Central memory CD8-positive, alpha-beta T cell (primary cell): ENCODE measurements at regions not wholly inside any gene's neighbourhood (a gene's known extent, or its start where the extent isn't known, plus 50 kb on each side); places are given as distances from the start of the nearest gene placed in this dataset.

Experiments used
- ATAC-seq: fragments of 150-1000 bp; cut with Tn5 transposase; replicated peaks from 2 replicates; pipeline ENCODE4 v1.10.0; 2022; ENCODE audit warnings: mild to moderate bottlenecking, moderate FRiP score, moderate number of reproducible peaks; ENCODE audit not compliant: poor library complexity, severe bottlenecking; ENCODE audit errors: extremely low read depth
- DNase-seq, 2 donors: peaks; one replicate each; pipeline ENCODE4 v3.0.0; 2021; ENCODE audit warnings: low spot score in 2 of 2
- H3K27ac Mint-ChIP-seq: one replicate; pipeline ENCODE4 v1.8.0; 2022; ENCODE audit warnings: low read depth, mild to moderate bottlenecking, moderate library complexity, mixed read lengths
- H3K27me3 Mint-ChIP-seq: one replicate; pipeline ENCODE4 v1.8.0; 2022; ENCODE audit warnings: mixed read lengths
- H3K36me3 Mint-ChIP-seq: one replicate; pipeline ENCODE4 v1.8.0; 2022; ENCODE audit warnings: mild to moderate bottlenecking, moderate library complexity, mixed read lengths; ENCODE audit not compliant: insufficient read depth
- H3K4me1 Mint-ChIP-seq: one replicate; pipeline ENCODE4 v1.8.0; 2022; ENCODE audit warnings: mixed read lengths
- H3K4me3 Mint-ChIP-seq: one replicate; pipeline ENCODE4 v1.8.0; 2022; ENCODE audit warnings: mild to moderate bottlenecking, moderate library complexity, mixed read lengths
- H3K9me3 Mint-ChIP-seq: one replicate; pipeline ENCODE4 v1.8.0; 2022; ENCODE audit warnings: mixed read lengths

GRCh38 chr14:53655080-53655785, 301.4 kb downstream of the BMP4 start:
- no peaks in the 10 kb centered on the region for H3K4me1 Mint-ChIP-seq
- no peaks in the 10 kb centered on the region for H3K27me3 Mint-ChIP-seq
- H3K36me3 Mint-ChIP-seq, result no peaks in the 10 kb centered on the region
- DNase-seq, result no peak
- peaks cover 23% of the 10 kb centered on the region for H3K9me3 Mint-ChIP-seq
- H3K4me3 Mint-ChIP-seq, result no peak overlapping the region
- no peak for ATAC-seq
- H3K27ac Mint-ChIP-seq, result no peak overlapping the region

DNA sequence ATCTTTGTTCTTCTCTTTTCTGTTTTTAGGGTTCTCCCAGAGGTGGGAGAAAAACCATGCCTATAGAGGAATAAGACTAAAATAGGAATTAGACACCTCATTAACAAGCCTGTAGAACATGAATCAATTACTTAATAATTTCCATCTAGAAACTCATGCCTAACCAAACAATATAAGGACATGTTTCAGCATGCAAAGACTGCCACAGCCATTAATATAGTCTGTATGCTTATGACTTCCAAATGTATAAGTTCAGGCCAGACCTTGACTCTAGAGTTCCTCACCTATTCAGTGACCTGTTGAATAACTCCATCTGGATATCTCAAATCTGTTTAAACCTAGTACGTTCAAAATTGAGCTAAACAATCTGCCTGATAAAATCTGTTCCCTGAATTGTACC, 304.6 kb downstream of the BMP4 start:
- DNase-seq (no peak), ATAC-seq (no peak)
- no peaks in the 10 kb centered on the region for H3K27me3 Mint-ChIP-seq
- H3K9me3 Mint-ChIP-seq, result peaks cover 13% of the 10 kb centered on the region
- H3K4me1 Mint-ChIP-seq, result no peaks in the 10 kb centered on the region
- no peak overlapping the region for H3K4me3 Mint-ChIP-seq
- no peak overlapping the region for H3K27ac Mint-ChIP-seq
- no peaks in the 10 kb centered on the region for H3K36me3 Mint-ChIP-seq

GRCh38 chr14:53651096-53651740, 305.4 kb downstream of the BMP4 start:
- no peak for ATAC-seq
- no peaks in the 10 kb centered on the region for H3K36me3 Mint-ChIP-seq
- H3K4me3 Mint-ChIP-seq, result no peak overlapping the region

GRCh38 chr14:53646925-53647324, 309.7 kb downstream of the BMP4 start:
- Mint-ChIP-seq H3K27ac (no peak overlapping the region), H3K36me3 (no peaks in the 10 kb centered on the region), H3K9me3 (peaks cover 18% of the 10 kb centered on the region), H3K4me3 (no peak overlapping the region), H3K27me3 (no peaks in the 10 kb centered on the region), H3K4me1 (no peaks in the 10 kb centered on the region)
- DNase-seq, result no peak
- no peak for ATAC-seq

More at GRCh38 chr14:53651096-53651740, 305.4 kb downstream of the BMP4 start:
- H3K9me3 Mint-ChIP-seq, result peaks cover 12% of the 10 kb centered on the region
- no peak for DNase-seq
- no peaks in the 10 kb centered on the region for H3K4me1 Mint-ChIP-seq
- no peaks in the 10 kb centered on the region for H3K27me3 Mint-ChIP-seq
- no peak overlapping the region for H3K27ac Mint-ChIP-seq

DNA sequence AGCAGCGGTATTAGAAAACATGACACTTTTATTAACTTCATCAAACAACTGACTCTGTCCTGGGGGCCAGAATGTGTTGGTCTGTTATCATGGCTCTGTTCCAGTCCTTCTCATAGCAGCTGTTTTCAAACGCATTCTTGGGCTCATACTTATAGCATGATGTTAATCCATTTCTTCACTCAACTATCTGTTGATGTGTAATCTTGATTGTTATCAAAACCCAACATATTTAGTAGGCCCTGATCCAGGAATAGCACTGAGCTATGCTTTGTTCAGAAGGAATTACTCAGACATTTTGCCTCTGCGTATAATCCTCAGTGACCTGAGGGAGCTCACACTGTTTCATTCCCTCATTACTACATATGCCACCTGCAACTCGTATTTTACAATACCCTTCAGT, 315.9 kb downstream of the BMP4 start:
- Mint-ChIP-seq H3K27me3 (no peaks in the 10 kb centered on the region), H3K9me3 (peaks cover 26% of the 10 kb centered on the region), H3K4me3 (no peak overlapping the region), H3K4me1 (no peaks in the 10 kb centered on the region), H3K27ac (no peak overlapping the region), H3K36me3 (no peaks in the 10 kb centered on the region)
- no peak for ATAC-seq
- no peak for DNase-seq

DNA sequence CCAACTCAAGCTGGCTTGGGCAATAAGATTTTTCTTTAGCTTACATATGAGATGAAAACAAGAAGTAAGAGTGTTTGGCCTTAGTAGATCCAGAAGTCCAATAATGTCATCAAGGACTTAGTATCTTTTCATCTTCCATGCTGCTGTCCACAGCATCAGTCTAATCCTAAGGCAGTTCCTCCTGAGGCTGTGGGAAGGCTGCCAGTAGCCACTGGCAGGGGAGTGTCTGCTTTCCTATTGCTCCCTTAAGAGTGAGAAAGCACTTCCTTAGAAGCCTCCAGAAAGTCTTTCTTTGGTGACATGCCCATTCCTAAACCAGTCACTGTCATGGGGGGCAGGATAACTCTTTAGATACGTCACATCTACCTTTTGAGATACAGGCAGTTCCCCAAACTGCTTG, 317.7 kb downstream of the BMP4 start:
- H3K27ac Mint-ChIP-seq, result no peak overlapping the region
- H3K4me3 Mint-ChIP-seq, result no peak overlapping the region
- no peak for ATAC-seq
- H3K9me3 Mint-ChIP-seq, result peaks cover 25% of the 10 kb centered on the region
- H3K36me3 Mint-ChIP-seq, result no peaks in the 10 kb centered on the region
- H3K27me3 Mint-ChIP-seq, result no peaks in the 10 kb centered on the region
- DNase-seq, result no peak
- no peaks in the 10 kb centered on the region for H3K4me1 Mint-ChIP-seq

DNA sequence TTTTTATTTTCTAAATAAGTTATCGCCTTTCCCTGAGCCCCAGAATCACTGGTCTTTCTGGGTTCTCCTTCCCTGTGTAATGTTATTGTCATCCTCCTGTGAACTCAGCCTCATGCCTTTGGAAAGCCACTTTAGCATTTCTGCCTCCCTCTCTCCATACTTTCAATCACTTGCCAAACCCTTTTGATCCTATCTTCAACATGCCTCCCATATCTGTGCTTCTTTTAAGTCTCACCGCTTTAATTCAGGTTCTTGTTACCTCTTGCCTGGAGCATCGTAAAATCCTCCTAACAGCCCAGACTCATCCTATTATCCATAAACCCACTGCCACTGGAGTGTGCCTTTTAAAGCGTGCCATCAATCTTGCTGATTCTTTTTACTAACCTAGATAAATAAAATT, 321.8 kb downstream of the BMP4 start:
- Mint-ChIP-seq H3K4me3 (no peak overlapping the region), H3K9me3 (peaks cover 17% of the 10 kb centered on the region), H3K4me1 (no peaks in the 10 kb centered on the region), H3K27me3 (no peaks in the 10 kb centered on the region), H3K36me3 (no peaks in the 10 kb centered on the region), H3K27ac (no peak overlapping the region)
- DNase-seq (no peak), ATAC-seq (no peak)

GRCh38 chr14:53630336-53630735, 326.3 kb downstream of the BMP4 start:
- no peak for ATAC-seq
- no peak for DNase-seq

GRCh38 chr14:53628732-53629430, 327.7 kb downstream of the BMP4 start:
- H3K36me3 Mint-ChIP-seq, result no peaks in the 10 kb centered on the region
- H3K27me3 Mint-ChIP-seq, result no peaks in the 10 kb centered on the region
- peaks cover 6% of the 10 kb centered on the region for H3K9me3 Mint-ChIP-seq
- DNase-seq (no peak), ATAC-seq (no peak)
- H3K27ac Mint-ChIP-seq, result no peak overlapping the region
- no peaks in the 10 kb centered on the region for H3K4me1 Mint-ChIP-seq
- no peak overlapping the region for H3K4me3 Mint-ChIP-seq

More at GRCh38 chr14:53630336-53630735, 326.3 kb downstream of the BMP4 start:
- Mint-ChIP-seq H3K27ac (no peak overlapping the region), H3K36me3 (no peaks in the 10 kb centered on the region), H3K27me3 (no peaks in the 10 kb centered on the region), H3K4me3 (no peak overlapping the region), H3K4me1 (no peaks in the 10 kb centered on the region), H3K9me3 (peaks cover 12% of the 10 kb centered on the region)

- Mint-ChIP-seq H3K27me3 (no peaks in the 10 kb centered on the region), H3K4me3 (no peak overlapping the region), H3K27ac (no peak overlapping the region), H3K9me3 (peaks cover 5% of the 10 kb centered on the region), H3K4me1 (no peaks in the 10 kb centered on the region), H3K36me3 (no peaks in the 10 kb centered on the region)
- ATAC-seq, result no peak
- DNase-seq, result no peak
These were observed 328.4 kb downstream of the BMP4 start for GRCh38 chr14:53628261-53628660.

DNA sequence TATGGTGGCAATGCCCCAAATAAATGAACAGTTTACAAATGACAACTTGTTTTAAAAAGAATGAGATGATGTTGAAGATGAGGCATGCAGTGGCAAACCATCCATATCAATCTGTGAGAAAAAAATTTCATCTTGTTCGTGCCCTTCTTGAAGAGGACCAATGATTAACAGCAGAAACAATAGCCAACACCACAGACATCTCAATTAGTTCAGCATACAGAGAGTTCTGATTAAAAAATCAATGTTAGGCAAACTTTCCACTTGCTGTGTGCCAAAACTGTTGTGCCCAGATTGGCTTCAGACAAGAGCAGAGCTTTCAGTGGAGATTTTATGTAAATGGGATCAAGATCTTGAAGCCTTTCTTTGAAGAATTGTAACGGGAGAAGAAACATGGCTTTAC, 329.9 kb downstream of the BMP4 start:
- Mint-ChIP-seq H3K36me3 (no peaks in the 10 kb centered on the region), H3K9me3 (peaks cover 4% of the 10 kb centered on the region), H3K27me3 (no peaks in the 10 kb centered on the region), H3K4me3 (no peak overlapping the region), H3K27ac (no peak overlapping the region), H3K4me1 (no peaks in the 10 kb centered on the region)
- DNase-seq (no peak), ATAC-seq (no peak)

DNA sequence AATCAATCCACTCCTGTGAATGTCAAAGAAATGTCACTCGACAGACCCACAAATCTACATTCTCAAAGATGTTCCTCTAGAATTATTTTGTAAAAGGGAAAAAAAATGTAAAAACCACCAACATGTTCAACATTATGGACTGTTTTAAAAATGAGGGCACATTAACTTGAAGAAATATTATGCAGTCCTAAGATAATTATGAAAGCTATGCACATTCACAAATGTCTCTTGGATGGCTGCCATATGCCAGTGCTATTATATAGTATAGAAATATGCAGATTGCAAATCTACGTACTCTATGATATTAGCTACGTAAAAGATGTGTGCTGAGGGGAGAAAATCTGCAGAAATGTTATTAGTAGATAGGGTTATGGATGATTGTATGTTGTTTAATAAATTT, 334.2 kb downstream of the BMP4 start:
- DNase-seq (no peak), ATAC-seq (no peak)
- Mint-ChIP-seq H3K27ac (no peak overlapping the region), H3K9me3 (peaks cover 14% of the 10 kb centered on the region), H3K36me3 (no peaks in the 10 kb centered on the region), H3K4me3 (no peak overlapping the region), H3K27me3 (no peaks in the 10 kb centered on the region), H3K4me1 (no peaks in the 10 kb centered on the region)

GRCh38 chr14:53621921-53622320, 334.7 kb downstream of the BMP4 start:
- H3K27ac Mint-ChIP-seq, result no peak overlapping the region
- no peaks in the 10 kb centered on the region for H3K4me1 Mint-ChIP-seq
- no peak overlapping the region for H3K4me3 Mint-ChIP-seq
- ATAC-seq, result no peak
- peaks cover 14% of the 10 kb centered on the region for H3K9me3 Mint-ChIP-seq
- DNase-seq, result no peak
- no peaks in the 10 kb centered on the region for H3K27me3 Mint-ChIP-seq
- no peaks in the 10 kb centered on the region for H3K36me3 Mint-ChIP-seq
